Gastroesophageal sphincter (tissue), 3 donors: ENCODE measurements at regions not wholly inside any gene's neighbourhood (a gene's known extent, or its start where the extent isn't known, plus 50 kb on each side); places are given as distances from the start of the nearest gene placed in this dataset.

ENCODE experiments used
- CTCF ChIP-seq, 4 experiments: fragments of 200-600 bp in 2 of 4; fragments of 450-650 bp in 2 of 4; sonication (generic) in 1 of 4; IDR thresholded peaks; one replicate each; pipeline ENCODE4 v1.5.1; 2017 to 2019; ENCODE audit warnings: antibody characterized with exemption in 4 of 4, mild to moderate bottlenecking in 2 of 4, moderate library complexity in 2 of 4
- EP300 ChIP-seq: sonication (generic); formaldehyde crosslinking; IDR thresholded peaks from one replicate; pipeline ENCODE4 v1.6.1; 2017; ENCODE audit warnings: antibody characterized with exemption, mild to moderate bottlenecking
- POLR2A ChIP-seq, 2 donors: fragments of 450-650 bp; IDR thresholded peaks; one replicate each; pipeline ENCODE4 v1.6.1; 2017; ENCODE audit warnings: antibody characterized with exemption in 2 of 2, mild to moderate bottlenecking in 2 of 2, moderate library complexity in 1 of 2
- POLR2AphosphoS5 ChIP-seq: sonication (generic); formaldehyde crosslinking; IDR thresholded peaks from one replicate; pipeline ENCODE4 v1.6.1; 2017; ENCODE audit warnings: antibody characterized with exemption

GRCh38 chr7:375321-375831 lies 85.4 kb downstream of the FOXL3 start:
- TF ChIP-seq CTCF (IDR thresholded peaks at IDR 0.05) (no peak), POLR2A (IDR thresholded peaks at IDR 0.05) (no peak), POLR2AphosphoS5 (no peak), EP300 (no peak)
